ENCODE measurements at regions not wholly inside any gene's neighbourhood (a gene's known extent, or its start where the extent isn't known, plus 50 kb on each side); places are given as distances from the start of the nearest gene placed in this dataset.

DNA sequence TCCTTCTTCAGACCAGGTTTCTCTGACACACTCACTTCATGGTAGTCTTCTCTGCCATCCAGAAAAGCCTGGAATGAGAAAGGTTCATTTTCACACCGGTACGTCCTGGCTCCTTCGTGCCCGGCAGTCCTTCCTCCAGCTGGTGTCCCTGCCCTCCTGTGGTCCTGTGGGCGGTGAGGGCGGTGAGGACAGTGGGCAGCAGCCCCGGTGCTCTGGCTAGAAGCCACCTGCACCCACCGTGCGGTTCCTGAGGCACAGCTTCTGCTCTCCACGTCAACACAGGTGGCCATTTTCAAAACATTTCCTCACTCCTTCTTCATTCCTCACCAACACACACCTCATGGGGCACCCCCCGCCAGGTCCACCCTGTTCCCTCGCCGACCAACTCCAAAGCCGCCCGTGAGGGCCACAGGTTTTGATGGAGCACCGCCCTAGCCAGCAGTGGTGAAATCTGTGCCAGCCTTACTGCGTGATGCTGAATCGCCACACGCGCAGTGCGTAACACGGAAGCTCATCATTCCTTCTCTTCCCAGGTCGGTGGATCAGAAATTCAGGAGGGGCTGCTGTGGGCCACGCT is 251.4 kb upstream of the RNF32 start:
- no peak for TF ChIP-seq GABPA (IDR thresholded peaks at IDR 0.05 in 1 of 2, conservative IDR thresholded peaks at IDR 0.05 in 1 of 2)
- TF ChIP-seq, protein P1, sequence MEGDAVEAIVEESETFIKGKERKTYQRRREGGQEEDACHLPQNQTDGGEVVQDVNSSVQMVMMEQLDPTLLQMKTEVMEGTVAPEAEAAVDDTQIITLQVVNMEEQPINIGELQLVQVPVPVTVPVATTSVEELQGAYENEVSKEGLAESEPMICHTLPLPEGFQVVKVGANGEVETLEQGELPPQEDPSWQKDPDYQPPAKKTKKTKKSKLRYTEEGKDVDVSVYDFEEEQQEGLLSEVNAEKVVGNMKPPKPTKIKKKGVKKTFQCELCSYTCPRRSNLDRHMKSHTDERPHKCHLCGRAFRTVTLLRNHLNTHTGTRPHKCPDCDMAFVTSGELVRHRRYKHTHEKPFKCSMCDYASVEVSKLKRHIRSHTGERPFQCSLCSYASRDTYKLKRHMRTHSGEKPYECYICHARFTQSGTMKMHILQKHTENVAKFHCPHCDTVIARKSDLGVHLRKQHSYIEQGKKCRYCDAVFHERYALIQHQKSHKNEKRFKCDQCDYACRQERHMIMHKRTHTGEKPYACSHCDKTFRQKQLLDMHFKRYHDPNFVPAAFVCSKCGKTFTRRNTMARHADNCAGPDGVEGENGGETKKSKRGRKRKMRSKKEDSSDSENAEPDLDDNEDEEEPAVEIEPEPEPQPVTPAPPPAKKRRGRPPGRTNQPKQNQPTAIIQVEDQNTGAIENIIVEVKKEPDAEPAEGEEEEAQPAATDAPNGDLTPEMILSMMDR (IDR thresholded peaks at IDR 0.05; ENCODE audit: low read depth, low read length, missing input control), result no peak
- no peak for TF ChIP-seq RAD21 (IDR thresholded peaks at IDR 0.05)
- TF ChIP-seq, protein P2, sequence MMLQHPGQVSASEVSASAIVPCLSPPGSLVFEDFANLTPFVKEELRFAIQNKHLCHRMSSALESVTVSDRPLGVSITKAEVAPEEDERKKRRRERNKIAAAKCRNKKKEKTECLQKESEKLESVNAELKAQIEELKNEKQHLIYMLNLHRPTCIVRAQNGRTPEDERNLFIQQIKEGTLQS (IDR thresholded peaks at IDR 0.05), result no peak
- TF ChIP-seq FOXA1 (IDR thresholded peaks at IDR 0.05), result no peak
- TF ChIP-seq SP1 (IDR thresholded peaks at IDR 0.05), result no peak
- TF ChIP-seq, protein P3, sequence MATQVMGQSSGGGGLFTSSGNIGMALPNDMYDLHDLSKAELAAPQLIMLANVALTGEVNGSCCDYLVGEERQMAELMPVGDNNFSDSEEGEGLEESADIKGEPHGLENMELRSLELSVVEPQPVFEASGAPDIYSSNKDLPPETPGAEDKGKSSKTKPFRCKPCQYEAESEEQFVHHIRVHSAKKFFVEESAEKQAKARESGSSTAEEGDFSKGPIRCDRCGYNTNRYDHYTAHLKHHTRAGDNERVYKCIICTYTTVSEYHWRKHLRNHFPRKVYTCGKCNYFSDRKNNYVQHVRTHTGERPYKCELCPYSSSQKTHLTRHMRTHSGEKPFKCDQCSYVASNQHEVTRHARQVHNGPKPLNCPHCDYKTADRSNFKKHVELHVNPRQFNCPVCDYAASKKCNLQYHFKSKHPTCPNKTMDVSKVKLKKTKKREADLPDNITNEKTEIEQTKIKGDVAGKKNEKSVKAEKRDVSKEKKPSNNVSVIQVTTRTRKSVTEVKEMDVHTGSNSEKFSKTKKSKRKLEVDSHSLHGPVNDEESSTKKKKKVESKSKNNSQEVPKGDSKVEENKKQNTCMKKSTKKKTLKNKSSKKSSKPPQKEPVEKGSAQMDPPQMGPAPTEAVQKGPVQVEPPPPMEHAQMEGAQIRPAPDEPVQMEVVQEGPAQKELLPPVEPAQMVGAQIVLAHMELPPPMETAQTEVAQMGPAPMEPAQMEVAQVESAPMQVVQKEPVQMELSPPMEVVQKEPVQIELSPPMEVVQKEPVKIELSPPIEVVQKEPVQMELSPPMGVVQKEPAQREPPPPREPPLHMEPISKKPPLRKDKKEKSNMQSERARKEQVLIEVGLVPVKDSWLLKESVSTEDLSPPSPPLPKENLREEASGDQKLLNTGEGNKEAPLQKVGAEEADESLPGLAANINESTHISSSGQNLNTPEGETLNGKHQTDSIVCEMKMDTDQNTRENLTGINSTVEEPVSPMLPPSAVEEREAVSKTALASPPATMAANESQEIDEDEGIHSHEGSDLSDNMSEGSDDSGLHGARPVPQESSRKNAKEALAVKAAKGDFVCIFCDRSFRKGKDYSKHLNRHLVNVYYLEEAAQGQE (IDR thresholded peaks at IDR 0.05), result no peak
- TF ChIP-seq, protein P4, sequence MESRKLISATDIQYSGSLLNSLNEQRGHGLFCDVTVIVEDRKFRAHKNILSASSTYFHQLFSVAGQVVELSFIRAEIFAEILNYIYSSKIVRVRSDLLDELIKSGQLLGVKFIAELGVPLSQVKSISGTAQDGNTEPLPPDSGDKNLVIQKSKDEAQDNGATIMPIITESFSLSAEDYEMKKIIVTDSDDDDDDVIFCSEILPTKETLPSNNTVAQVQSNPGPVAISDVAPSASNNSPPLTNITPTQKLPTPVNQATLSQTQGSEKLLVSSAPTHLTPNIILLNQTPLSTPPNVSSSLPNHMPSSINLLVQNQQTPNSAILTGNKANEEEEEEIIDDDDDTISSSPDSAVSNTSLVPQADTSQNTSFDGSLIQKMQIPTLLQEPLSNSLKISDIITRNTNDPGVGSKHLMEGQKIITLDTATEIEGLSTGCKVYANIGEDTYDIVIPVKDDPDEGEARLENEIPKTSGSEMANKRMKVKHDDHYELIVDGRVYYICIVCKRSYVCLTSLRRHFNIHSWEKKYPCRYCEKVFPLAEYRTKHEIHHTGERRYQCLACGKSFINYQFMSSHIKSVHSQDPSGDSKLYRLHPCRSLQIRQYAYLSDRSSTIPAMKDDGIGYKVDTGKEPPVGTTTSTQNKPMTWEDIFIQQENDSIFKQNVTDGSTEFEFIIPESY (IDR thresholded peaks at IDR 0.05), result no peak
- no peak for TF ChIP-seq JUND (IDR thresholded peaks at IDR 0.05)
- no peak for TF ChIP-seq YY1 (IDR thresholded peaks at IDR 0.05)
- TF ChIP-seq, protein P5, sequence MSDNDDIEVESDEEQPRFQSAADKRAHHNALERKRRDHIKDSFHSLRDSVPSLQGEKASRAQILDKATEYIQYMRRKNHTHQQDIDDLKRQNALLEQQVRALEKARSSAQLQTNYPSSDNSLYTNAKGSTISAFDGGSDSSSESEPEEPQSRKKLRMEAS (IDR thresholded peaks at IDR 0.05), result no peak
- TF ChIP-seq HNF4A (conservative IDR thresholded peaks at IDR 0.05), result no peak
- TF ChIP-seq RXRA (IDR thresholded peaks at IDR 0.05), result no peak
- no peak for TF ChIP-seq EGR1 (IDR thresholded peaks at IDR 0.05; ENCODE audit: low read depth in 2 of 2)
